GM10266 (cell line): ENCODE measurements at regions not wholly inside any gene's neighbourhood (a gene's known extent, or its start where the extent isn't known, plus 50 kb on each side); places are given as distances from the start of the nearest gene placed in this dataset.

Source experiments
- DNase-seq: peaks from one replicate; pipeline ENCODE4 v3.0.0; 2012; ENCODE audit errors: extremely low spot score
- CTCF ChIP-seq: IDR thresholded peaks from 2 replicates; pipeline ENCODE4 v1.5.1; 2012; ENCODE audit warnings: mild to moderate bottlenecking, low read depth; ENCODE audit not compliant: control insufficient read depth, insufficient read depth; ENCODE audit errors: missing control alignments

- TF ChIP-seq CTCF: no peak
- no peak for DNase-seq
These were observed 117.8 kb downstream of the BTG1 start for GRCh38 chr12:92027701-92028440.

- no peak for DNase-seq
- TF ChIP-seq CTCF: no peak
These were observed 118.4 kb downstream of the BTG1 start for GRCh38 chr12:92027243-92027642.

DNA sequence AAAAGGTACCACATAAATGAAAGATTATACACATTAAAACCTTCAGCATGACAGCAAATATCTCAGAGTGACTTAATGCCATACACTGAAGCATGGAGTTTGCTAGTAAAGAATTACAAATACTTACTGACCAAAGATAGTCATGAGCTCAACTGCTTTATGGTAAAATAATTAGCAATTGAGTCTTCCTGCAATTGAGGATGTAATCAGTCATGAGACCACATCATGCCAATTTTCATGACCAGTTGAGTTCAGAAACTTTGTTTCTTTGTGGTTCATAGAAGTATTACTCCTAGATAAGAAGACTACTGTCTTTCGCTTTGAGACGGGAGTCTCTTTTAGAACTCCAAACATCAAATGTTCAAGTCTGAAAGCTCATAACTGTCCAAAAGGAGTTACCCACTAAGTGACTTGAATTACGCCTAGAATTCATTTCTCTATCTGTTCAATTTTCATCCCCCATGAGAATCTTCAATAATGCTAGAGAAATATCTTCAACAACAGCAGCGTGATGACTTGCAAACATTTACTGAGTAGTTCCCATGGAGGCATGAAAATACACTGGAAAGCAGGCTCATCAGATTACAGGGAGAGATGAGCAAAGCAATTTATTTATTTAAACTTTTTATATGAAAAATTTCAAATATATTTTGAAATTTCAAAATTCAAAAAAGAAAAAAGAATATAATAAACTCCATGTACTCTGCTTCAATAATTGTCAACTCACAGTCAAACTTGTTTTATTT is 120.0 kb downstream of the BTG1 start:
- no peak for DNase-seq
- TF ChIP-seq CTCF: no peak

DNA sequence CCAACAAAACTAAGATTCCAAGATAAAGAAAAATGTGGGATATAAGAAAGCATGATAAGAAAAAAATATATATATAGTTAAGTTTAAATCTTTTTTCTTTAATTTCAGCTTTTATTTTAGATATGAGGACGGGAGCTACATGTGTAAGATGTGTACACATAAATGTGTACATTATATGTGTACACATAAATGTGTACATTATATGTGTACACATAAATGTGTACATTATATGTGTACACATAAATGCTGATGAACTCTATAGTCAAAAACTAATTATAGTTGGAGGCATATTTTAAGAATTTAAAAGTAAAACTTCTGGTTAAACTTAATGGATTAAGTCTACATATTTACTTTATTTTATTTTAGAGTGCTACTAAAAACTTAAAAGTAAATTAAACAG is 123.6 kb downstream of the BTG1 start:
- TF ChIP-seq CTCF: no peak
- no peak for DNase-seq

- DNase-seq: no peak
- TF ChIP-seq CTCF: no peak
These were observed 124.0 kb downstream of the BTG1 start for GRCh38 chr12:92021666-92022035.

GRCh38 chr12:92020983-92021665 is 124.5 kb downstream of the BTG1 start:
- DNase-seq: no peak
- TF ChIP-seq CTCF: no peak
